DMS53 (cell line): ENCODE measurements at regions not wholly inside any gene's neighbourhood (a gene's known extent, or its start where the extent isn't known, plus 50 kb on each side); places are given as distances from the start of the nearest gene placed in this dataset.

ENCODE experiments used
- DNase-seq: peaks from one replicate; lab custom pipeline; 2025; lab: John Stamatoyannopoulos, UW

DNA sequence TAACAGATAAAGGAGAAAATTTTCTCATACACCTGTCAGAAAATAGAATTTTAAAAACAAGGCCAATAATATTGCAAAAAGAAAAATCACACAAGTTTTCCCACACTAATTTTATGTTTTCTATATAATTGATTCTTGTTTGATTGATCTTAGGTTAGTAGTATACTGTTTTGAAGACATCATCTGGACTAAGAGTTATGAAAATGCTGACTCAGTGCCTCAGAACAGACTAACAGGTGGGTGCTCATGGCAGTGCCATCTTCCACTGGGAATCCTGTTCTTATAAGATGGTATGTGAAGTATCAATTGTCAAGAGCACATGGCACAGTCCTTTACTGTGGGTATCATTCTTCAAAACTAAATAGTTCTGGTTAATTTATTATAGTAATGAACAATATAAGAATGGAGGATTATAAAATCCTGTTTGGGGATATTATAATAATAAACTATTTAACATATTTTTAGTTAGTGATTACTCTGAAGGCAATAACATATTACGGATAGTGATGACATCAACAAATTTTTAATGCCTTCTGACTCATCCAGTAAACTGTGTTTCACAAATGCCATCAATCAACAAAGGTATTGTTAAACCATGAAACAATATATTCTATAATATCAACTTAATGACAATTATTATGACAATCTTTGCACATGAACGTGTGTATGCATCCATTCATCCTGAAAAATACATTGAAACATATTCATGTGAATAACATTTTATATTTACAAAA, 384.6 kb upstream of the KHDRBS2 start:
- DNase-seq, result no peak

GRCh38 chr6:62669831-62670230, 383.8 kb upstream of the KHDRBS2 start:
- no peak for DNase-seq

DNA sequence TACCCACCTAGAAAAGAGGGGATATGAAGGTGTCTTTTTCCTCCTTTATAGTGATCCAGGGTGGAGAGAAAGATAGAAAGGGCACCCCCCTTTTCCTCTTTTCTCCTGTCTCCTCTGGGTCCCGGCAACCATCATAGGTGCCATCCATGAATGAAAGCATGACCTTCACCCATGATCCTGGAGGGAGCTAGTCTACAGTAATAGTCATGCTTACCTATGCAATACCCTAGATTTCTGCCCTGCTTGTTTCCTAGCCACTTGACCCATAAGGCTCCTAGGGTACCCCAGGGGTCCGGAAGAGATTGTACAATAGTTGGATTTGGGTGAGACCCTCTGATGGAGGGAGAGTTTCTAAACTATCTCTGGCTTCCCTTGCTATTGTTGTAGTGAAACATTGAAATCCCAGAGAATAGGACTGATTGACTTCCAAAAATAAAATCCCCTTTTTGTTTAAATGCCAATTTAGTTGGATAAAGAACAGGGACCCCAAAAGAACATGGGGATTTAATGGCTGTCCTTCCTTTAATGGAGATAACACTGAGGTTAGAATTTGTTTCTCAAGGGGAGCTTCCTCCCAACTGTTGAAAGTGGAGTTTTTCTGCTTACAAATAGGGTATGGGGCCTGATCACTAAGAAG, 366.8 kb upstream of the KHDRBS2 start:
- DNase-seq, result peak; percentile 67

- no peak for DNase-seq
These were observed 359.2 kb upstream of the KHDRBS2 start for GRCh38 chr6:62645274-62645673.

DNA sequence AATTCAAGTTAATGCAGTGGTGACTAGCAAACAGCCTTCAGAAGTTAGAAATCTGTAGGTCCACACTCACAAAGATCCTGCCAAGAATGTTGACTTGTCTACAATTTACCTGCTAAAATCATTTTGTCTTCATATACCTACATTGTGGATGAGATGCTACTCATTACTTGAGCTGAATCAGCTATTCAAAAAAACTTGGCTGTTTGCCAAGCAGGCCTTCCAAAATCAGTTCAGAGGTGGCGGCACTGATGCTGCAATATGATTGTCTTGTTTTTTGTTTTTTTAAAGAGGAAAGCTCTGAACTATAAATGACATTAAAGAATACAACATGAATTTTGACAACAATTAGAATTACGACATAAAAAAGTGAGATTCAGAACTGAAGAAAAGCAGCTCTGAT, 354.7 kb upstream of the KHDRBS2 start:
- DNase-seq, result peak; percentile 30

- DNase-seq, result no peak
These were observed 340.6 kb upstream of the KHDRBS2 start for GRCh38 chr6:62626661-62627060.

- DNase-seq, result peak; percentile 34
These were observed 338.0 kb upstream of the KHDRBS2 start for GRCh38 chr6:62623846-62624532.

- DNase-seq, result no peak
These were observed 329.5 kb upstream of the KHDRBS2 start for GRCh38 chr6:62615366-62616015.

- DNase-seq, result peak; percentile 58
These were observed 328.4 kb upstream of the KHDRBS2 start for GRCh38 chr6:62614442-62614841.

- DNase-seq, result no peak
These were observed 327.9 kb upstream of the KHDRBS2 start for GRCh38 chr6:62613928-62614327.

GRCh38 chr6:62612471-62612870, 326.4 kb upstream of the KHDRBS2 start:
- DNase-seq, result no peak

GRCh38 chr6:62570372-62570771, 284.3 kb upstream of the KHDRBS2 start:
- DNase-seq, result no peak

GRCh38 chr6:62541502-62541901, 255.5 kb upstream of the KHDRBS2 start:
- DNase-seq, result no peak

DNA sequence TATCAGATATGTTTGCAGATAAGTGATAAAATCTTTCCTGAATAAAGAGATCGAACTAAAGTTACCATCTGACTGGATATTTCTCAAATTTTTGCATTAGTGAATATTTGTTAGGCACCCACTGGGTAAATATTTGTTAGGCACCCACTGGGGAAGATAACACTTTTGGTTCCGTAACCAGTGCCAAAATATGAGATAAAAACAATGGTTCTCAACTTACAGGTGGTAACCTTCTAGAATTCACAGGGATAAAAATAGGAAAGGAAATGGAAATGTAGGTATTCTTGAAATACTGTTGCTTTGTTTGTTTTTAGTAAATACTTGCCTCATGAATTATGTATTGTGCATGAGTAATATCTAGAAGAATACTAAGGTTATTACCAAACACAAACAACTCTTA, 245.0 kb upstream of the KHDRBS2 start:
- no peak for DNase-seq

- DNase-seq, result no peak
These were observed 243.0 kb upstream of the KHDRBS2 start for GRCh38 chr6:62528894-62529526.

GRCh38 chr6:62523630-62524029, 237.6 kb upstream of the KHDRBS2 start:
- no peak for DNase-seq

- no peak for DNase-seq
These were observed 233.5 kb upstream of the KHDRBS2 start for GRCh38 chr6:62519574-62519973.

DNA sequence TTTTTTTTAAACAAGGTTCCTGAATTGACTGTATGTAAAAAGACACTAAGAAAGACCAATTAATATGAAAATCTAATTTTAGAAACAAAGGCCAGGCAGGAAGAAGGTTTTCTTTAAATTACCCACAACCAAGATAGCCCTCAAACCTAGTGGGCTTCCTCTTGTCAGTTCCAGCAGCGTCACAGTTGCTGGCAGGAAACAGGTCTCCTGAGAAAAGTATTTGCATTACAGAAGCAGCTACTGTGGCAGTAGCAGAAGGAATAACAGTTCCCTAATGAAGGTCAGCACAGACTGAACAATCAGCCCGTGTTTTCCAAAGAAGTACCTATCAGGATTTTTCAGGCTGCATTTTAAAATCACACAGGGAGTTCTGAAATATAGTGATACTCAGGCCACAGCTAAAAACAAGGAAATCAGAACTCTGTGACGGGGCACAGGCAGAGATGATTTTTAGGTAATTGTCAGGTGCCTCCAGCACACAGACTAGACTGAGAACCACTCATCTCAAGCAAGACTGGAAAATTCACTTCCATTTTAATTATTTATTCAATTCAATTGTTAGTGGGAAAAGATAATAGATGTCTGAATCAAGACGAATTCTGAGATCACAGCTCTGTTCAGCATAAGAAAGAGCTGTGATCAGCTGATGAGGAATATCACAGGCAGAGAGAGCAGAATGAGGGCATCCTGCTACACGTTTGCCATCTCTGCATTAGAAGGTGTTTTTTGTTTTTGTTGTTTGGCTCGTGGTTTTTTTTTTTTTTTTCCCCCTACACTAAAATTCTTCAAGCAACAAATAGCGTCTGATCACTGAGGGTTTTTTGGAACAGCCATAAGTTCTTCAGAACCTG, 230.5 kb upstream of the KHDRBS2 start:
- DNase-seq, result no peak

GRCh38 chr6:62492192-62492822, 206.3 kb upstream of the KHDRBS2 start:
- DNase-seq, result peak; percentile 77

DNA sequence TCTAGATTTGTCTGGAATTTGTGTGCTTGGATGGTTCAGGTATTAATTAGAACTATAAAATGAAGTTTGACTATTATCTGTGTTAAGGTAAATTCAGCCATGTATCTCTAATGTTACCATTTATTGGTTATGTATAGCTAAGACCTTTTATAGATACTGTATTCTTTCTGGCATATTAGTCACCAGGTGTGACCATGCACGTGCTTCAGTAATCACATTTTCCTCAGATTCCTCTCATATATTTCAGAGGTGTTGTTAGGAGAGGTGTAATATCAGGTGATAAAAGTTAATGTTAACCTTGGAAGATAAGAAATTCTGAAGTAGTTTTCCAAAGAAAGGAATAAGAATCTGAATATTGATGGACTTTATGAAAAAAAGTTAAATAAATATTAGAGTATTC, 194.5 kb upstream of the KHDRBS2 start:
- DNase-seq, result no peak

DNA sequence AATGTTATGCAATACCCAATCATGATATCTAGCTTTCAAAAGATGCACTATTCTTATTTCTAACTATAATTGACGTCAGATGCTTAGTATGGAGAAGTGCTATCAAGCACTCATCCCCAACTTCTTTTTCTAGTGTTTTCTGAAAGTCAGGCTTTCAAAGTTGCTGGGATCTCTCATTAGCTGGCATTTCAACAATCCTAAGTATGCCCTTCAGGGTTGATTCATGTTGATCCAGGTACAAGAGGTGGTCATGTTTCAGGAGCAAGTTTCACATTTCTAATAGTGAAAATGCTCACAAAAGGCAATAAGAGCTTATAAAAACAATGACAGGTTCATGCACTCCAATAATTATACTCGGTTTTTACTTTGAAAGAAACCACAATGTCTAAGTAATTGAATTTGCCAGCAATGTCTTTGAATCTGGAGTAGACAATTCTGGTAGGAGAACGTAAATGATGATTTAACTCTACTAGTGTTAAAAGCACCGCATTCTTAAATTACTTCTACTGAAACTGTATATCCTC, 193.7 kb upstream of the KHDRBS2 start:
- DNase-seq, result no peak
